RWPE2 (cell line): ENCODE measurements at regions not wholly inside any gene's neighbourhood (a gene's known extent, or its start where the extent isn't known, plus 50 kb on each side); places are given as distances from the start of the nearest gene placed in this dataset.

Source experiments
- ATAC-seq: fragments of 200-7000 bp; cut with Tn5 transposase; 3 replicates; pipeline ENCODE4 v1.9.1; 2021; ENCODE audit warnings: low read depth
- DNase-seq: peaks from one replicate; pipeline ENCODE4 v3.0.0-alpha.2; 2020; ENCODE audit warnings: low spot score
- H3K27ac ChIP-seq: fragments of 450-650 bp; 2 replicates; pipeline ENCODE4 v1.5.1; 2017; ENCODE audit warnings: mild to moderate bottlenecking; ENCODE audit not compliant: poor library complexity, severe bottlenecking
- H3K27me3 ChIP-seq: fragments of 250-450 bp; sonication (Bioruptor Pico); 2 replicates; pipeline ENCODE4 v1.5.1; 2021; ENCODE audit warnings: mild to moderate bottlenecking, moderate library complexity; ENCODE audit not compliant: insufficient read depth, poor library complexity, severe bottlenecking
- H3K36me3 ChIP-seq: fragments of 250-450 bp; sonication (Bioruptor Pico); 2 replicates; pipeline ENCODE4 v1.5.1; 2020; ENCODE audit warnings: low read depth, mild to moderate bottlenecking, moderate library complexity
- H3K4me1 ChIP-seq: fragments of 250-450 bp; sonication (Bioruptor Pico); 2 replicates; pipeline ENCODE4 v1.5.1; 2021; ENCODE audit warnings: mild to moderate bottlenecking, moderate library complexity; ENCODE audit not compliant: insufficient read depth, poor library complexity, severe bottlenecking
- H3K4me3 ChIP-seq: fragments of 250-450 bp; sonication (Bioruptor Pico); 2 replicates; pipeline ENCODE4 v1.5.1; 2021; ENCODE audit warnings: mild to moderate bottlenecking, moderate library complexity; ENCODE audit not compliant: severe bottlenecking
- H3K9me3 ChIP-seq: fragments of 250-450 bp; sonication (Bioruptor Pico); 2 replicates; pipeline ENCODE4 v1.5.1; 2021; ENCODE audit warnings: mild to moderate bottlenecking, moderate library complexity; ENCODE audit not compliant: severe bottlenecking
- TF ChIP-seq, protein P1 (sequence below): fragments of 450-650 bp; IDR thresholded peaks from one replicate; pipeline ENCODE4 v1.5.1; 2017; ENCODE audit warnings: mild to moderate bottlenecking, moderate library complexity; ENCODE audit not compliant: poor library complexity, severe bottlenecking

DNA sequence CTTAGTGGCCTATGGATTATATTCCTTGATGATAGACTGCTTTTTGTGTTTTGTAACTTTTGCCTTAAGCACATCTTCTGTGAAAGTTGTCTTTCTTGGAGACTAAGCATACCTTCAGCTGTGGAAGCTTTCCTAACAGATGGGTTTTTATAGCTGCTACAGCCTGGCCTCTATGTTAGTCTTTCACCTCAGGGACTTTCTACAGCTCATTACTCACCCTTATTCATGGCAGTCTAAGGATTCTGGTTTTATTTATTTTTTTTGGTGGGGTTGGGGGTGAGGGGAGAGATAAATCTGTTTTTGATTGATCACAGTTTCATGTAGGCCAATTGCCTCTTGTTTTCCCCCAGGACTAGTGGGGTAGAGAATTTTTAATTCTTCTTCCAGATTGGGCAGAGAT lies 219.9 kb downstream of the DKK1 start:
- Histone ChIP-seq H3K36me3 (no peaks in the 10 kb centered on the region), H3K27me3 (no peaks in the 10 kb centered on the region), H3K4me1 (peaks cover 4% of the 10 kb centered on the region), H3K9me3 (no peaks in the 10 kb centered on the region), H3K27ac (no peak overlapping the region), H3K4me3 (no peak overlapping the region)
- TF ChIP-seq, protein P1, sequence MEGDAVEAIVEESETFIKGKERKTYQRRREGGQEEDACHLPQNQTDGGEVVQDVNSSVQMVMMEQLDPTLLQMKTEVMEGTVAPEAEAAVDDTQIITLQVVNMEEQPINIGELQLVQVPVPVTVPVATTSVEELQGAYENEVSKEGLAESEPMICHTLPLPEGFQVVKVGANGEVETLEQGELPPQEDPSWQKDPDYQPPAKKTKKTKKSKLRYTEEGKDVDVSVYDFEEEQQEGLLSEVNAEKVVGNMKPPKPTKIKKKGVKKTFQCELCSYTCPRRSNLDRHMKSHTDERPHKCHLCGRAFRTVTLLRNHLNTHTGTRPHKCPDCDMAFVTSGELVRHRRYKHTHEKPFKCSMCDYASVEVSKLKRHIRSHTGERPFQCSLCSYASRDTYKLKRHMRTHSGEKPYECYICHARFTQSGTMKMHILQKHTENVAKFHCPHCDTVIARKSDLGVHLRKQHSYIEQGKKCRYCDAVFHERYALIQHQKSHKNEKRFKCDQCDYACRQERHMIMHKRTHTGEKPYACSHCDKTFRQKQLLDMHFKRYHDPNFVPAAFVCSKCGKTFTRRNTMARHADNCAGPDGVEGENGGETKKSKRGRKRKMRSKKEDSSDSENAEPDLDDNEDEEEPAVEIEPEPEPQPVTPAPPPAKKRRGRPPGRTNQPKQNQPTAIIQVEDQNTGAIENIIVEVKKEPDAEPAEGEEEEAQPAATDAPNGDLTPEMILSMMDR = no peak
- ATAC-seq (no peak), DNase-seq (no peak)

- ATAC-seq = peak; percentile 99
- Histone ChIP-seq H3K4me1 (peaks cover 20% of the 10 kb centered on the region), H3K9me3 (no peaks in the 10 kb centered on the region), H3K36me3 (no peaks in the 10 kb centered on the region), H3K4me3 (no peak overlapping the region), H3K27me3 (no peaks in the 10 kb centered on the region), H3K27ac (peak overlapping the region; percentile 60)
- TF ChIP-seq, protein P1 = no peak
- no peak for DNase-seq
These were observed 225.4 kb downstream of the DKK1 start for GRCh38 chr10:52539463-52539862.

GRCh38 chr10:52540479-52540984 lies 226.5 kb downstream of the DKK1 start:
- TF ChIP-seq, protein P1 = no peak
- Histone ChIP-seq H3K4me1 (peaks cover 20% of the 10 kb centered on the region), H3K27me3 (no peaks in the 10 kb centered on the region), H3K9me3 (no peaks in the 10 kb centered on the region), H3K27ac (peak overlapping the region; percentile 60), H3K4me3 (no peak overlapping the region), H3K36me3 (no peaks in the 10 kb centered on the region)
- no peak for DNase-seq
- ATAC-seq = no peak

DNA sequence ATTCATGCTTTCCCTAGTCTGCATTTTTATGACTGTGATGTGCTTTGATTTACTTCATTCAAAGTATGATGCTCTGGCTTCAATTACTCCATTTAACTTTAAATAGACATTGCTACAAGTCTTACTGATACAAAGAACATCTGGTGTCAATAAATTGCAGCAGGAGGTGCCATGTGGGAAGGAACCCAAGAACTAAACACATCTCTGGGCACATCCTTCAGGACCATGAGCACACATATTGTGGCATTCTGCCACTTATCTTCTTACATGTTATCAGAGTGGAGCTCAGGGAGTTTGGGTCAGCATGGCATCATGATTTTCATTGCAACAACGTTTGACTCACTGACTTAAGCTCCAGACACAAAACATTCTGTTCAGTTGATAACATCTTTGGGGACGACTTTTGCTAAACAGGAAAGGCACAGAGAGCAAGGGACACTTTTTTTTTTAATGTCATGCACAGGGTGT lies 227.0 kb downstream of the DKK1 start:
- ATAC-seq (no peak), DNase-seq (no peak)
- H3K27me3 ChIP-seq = no peaks in the 10 kb centered on the region
- H3K4me3 ChIP-seq = no peak overlapping the region
- H3K4me1 ChIP-seq = peaks cover 20% of the 10 kb centered on the region
- TF ChIP-seq, protein P1 = no peak
- H3K36me3 ChIP-seq = no peaks in the 10 kb centered on the region
- peak overlapping the region; percentile 60 for H3K27ac ChIP-seq
- no peaks in the 10 kb centered on the region for H3K9me3 ChIP-seq

DNA sequence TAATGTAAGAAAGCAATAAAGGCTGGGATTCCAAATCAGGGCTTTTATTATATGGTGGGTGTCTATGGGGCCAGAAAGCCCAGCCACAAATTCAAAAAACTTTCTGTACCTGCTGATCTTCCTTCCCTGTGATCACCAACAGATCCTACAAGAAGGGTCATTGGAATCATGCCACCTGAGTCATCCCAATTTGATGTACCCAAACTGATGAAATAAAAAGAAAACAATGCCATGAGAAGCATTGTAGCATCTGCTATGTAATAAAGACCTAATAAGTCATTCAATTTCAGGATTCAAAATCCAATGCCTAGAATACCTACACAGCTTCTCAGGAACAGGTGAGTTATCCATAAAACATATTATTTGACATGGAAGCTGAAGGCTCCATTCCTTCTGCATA lies 228.8 kb downstream of the DKK1 start:
- Histone ChIP-seq H3K4me1 (peaks cover 20% of the 10 kb centered on the region), H3K27ac (peak overlapping the region; percentile 60), H3K4me3 (no peak overlapping the region), H3K36me3 (no peaks in the 10 kb centered on the region), H3K9me3 (no peaks in the 10 kb centered on the region), H3K27me3 (no peaks in the 10 kb centered on the region)
- TF ChIP-seq, protein P1 = no peak
- DNase-seq (no peak), ATAC-seq (peak; percentile 33; the same call in 2 of the 3 replicates)
